NCI-H2029 treated with DMSO at 0.1 percent for 48 hours (cell line): ENCODE measurements at regions not wholly inside any gene's neighbourhood (a gene's known extent, or its start where the extent isn't known, plus 50 kb on each side); places are given as distances from the start of the nearest gene placed in this dataset.
"Not testable (repeated sequence)": the region's sequence is repeated elsewhere in the genome, so short reads cannot be mapped to it uniquely, and the experiment has no call there.

Source experiments
- DNase-seq: peaks from one replicate; lab custom pipeline; 2025; lab: John Stamatoyannopoulos, UW

DNA sequence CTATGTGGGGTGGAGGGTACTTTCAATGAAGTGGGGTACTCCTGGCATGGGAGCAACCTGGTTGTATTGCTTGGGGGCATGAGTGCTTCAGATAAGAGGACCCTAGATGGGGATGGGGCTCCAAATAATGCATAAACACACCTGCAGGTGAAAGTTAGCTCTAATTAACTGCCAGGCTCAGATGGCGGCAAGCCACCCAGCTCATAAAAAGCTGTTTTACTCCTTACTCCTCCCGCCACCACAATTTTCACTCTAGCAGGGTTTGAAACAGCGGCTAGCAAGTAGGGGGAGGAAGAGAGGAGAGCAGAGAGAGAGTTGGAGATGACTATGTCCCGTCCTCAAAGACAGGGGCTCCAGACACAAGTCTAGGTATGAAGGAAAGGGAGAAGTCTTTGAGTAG, 117.7 kb upstream of the WSCD1 start:
- no peak for DNase-seq

DNA sequence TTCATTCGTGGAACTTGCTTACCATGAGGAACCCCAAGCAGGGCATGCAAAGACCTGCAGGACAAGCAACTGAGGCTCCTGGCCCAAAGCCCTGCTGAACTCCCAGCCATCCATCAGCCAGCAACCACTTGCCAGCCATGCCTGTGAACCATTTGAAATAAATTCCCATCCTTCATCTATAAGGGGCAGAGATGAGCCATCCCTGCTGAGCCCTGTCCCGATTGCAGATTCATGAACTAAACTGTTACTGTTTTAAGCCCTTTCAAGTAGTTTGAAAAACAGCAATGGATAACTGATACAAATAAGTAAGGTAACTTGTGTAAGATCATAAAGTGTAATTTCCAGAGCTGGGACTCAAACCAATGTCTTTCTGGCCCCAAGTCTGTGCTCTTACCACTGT, 114.4 kb upstream of the WSCD1 start:
- DNase-seq, result no peak

DNA sequence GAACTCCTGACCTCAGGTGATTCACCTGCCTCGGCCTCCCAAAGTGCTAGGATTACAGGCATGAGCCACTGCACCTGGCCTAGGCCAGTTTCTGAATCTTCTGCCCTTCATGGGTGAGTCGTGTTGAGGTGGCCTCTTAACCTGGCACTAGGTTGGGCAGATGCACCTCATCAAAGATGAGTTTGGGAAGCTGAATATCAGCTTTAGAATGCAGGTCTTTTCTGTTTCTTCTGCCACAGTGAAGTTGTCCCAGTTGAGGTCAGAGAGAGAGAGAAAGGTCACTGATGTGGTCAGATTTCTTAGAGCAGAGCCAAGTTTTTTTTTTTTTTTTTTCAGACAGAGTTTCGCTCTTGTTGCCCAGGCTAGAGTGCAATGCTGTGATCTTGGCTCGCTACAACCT, 111.3 kb upstream of the WSCD1 start:
- no peak for DNase-seq

DNA sequence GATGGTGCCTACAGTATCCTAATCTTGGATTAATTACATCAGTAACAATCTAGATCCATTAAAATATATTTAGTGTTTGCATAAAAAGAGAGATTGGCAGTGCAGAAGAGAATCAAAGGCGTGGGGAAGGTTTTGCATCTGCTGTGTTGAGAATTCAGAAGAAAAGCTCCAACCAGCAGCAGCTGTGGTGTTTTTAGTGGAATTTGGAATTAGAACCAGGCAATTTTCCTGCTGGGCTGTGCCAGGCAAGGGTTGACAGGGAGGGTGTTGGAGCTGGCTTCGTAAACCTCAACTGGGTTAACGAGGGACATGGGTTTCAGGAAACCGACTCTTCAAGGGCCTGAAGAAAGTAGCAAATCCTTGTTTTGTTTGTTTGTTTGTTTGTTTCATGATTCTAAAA, 107.8 kb upstream of the WSCD1 start:
- DNase-seq, result no peak

DNA sequence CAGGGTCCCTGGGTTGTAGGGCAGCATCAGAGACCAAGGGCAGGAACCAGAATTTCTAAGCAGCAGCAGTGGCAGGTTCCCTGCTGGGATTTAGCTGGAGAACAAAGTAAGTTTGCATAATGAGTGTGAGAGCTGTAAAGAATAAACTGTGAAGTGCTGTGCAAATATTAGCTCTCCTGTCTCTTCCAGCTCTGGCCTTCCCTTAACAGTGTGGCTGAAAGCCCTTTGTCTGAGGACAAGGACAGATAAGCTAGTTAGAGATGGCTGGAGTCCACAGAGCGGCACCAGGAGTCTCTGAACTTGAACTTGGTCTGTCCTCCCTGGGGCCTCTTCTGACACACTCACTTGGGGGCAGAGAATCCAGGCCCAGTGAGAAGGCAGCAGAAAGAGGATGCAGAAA, 98.2 kb upstream of the WSCD1 start:
- peak; percentile 6 for DNase-seq

DNA sequence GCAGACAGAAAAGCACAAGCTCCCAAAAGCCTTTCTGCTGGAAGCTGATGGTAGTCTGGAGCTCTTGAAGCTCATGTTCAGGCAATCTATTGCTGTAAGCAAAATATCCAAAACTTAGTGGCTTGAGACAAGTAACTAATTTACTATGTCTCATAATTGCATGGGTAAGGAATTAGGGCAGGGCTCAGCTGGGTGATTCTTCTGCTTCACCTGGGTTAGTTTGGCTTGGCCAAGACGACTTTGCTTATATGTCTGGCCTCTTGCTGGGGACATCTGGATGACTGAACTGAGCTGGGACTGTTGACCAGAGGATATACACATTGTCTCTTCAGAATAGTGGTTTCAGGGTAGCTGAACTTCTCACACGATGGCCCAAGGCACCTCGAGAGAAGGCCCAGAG, 96.8 kb upstream of the WSCD1 start:
- no peak for DNase-seq

DNA sequence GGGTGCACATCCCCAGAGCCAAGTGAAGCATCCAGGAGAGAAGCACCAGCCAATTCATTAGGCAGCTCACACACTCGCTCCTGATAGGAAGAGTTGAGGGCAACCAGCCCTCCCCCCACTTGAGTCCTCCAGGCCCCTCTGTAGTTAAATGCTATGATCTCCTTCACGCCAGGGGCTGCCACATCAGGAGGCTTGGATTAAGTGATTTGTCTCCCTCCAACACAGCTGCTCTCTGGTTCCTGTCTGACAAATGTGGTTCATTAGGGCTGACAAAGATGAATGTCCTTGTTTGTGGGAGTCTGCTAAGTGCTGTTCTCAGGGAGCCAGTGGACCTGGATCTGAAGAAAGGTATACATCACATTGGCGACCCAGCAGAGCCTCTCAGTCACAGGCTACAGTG, 94.5 kb upstream of the WSCD1 start:
- DNase-seq, result no peak

DNA sequence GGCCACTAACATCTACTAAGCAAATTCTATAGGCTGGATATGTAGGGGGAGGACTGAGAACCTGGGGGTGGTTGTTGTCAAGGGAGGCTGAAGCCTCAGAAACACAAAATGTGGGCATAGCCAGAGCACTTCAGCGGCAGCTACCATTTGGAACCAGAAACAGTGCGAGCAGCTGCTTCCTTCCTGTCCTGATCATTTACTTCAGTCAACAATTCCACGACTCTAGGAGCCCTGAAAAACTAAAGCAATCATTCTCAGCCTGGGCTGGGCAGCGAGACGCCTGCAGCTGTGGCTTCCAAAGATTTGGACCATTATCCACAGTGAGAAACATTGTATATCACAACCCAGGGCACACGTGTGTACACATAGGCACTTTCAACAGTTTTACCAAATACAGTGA, 93.9 kb upstream of the WSCD1 start:
- no peak for DNase-seq

DNA sequence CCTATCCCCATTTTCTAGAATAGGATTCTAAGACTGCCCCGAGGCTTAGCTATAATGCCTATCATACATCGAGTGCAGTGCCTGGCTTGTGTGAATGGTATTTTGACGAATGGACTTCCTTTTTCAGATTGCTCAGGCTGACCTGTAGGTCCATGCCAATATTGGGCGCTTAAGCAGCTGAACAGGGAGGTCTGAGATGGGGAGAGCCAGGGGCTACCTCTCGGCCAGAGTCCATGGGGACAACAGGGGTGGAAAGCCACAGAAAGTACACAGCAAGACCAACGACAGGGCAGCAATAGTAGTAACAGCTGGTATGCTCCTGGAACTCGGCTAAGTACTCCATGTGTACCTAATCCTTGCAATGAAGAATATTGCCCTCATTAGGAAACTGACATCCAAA, 91.7 kb upstream of the WSCD1 start:
- no peak for DNase-seq

DNA sequence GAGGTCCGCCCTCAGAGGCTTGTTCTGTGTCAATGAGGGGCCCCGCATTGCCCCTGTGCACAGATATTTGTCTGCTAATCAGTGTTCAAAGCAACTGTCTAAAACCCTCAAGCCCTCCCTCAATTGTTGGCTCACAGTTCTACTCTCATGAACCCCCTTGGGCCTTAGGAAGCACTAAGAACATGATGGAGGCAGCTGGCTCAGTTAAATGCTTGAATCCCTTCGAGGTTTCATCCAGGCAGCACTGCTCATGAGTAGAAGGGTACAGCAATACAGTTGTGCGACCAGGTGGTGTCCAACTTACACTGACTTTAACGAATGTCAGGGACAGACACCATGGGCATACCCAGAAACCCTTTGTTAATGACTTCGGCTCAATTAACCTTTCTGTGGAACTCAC, 89.2 kb upstream of the WSCD1 start:
- DNase-seq, result no peak

DNA sequence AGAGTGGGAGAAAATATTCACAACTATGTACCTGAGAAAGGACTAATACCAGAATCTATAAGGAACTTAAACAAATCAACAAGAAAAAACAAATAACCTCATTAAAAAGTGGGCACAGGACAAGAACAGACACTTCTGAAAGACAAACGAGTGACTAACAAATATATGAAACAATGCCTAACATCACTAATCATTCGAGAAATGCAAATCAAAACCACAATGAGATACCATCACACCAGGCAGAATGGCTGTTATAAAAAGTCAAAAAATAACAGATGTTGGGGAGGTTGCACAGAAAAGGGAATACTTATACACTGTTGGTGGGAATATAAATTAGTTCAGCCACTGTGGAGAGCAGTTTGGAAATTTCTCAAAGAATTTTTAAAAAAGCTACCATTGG, 83.5 kb upstream of the WSCD1 start:
- no peak for DNase-seq

DNA sequence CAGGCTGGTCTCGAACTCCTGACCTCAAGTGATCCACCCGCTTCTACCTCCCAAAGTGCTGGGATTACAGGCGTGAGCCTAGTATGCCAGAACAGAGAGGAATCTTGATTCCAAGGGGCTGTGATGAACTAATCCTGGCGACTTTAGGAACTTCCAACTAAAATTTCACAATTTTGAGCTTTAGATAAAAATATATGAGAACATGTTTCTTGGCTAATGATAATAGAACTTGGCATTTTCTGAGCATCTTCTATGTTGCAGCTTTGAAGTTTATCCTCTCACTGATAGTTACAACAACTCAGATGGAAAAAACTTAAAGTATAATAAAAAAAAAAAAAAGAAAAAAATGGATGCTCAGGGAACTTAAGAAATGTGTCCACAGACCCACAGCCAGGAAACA, 69.8 kb upstream of the WSCD1 start:
- DNase-seq, result no peak

DNA sequence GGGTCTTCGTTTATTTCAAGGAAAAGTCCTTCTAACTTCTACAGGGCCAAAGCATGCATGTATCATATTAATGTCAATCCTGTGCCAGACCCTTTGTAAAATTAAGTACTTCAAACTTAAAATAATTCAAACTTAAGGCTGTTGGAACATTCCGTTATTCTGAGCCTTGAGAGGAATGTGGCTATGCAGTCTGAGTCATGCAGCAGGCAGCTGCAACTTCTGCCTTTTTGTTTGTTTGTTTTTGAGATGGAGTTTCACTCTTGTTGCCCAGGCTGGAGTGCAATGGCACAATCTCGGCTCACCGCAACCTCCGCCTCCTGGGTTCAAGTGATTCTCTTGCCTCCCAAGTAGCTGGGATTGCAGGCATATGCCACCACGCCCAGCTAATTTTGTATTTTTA, 67.0 kb upstream of the WSCD1 start:
- not testable (repeated sequence) for DNase-seq

DNA sequence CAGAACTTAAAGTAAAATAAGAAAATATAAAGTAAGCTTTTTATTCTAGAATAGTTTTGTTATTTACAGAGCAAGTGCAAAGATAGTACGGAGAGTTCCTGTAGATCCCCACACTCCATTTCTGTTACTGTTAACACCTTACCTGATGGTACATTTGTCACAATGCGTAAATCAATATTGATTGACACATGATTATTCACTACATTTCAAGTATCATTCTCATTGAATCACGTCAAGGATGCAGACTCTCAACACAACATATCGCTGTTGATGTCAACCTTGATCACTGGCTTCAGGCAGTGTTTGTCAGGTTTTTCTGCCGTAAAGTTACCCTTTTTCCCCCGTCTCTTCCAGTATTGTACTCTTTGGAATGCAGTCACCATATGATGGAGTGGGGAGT, 64.2 kb upstream of the WSCD1 start:
- DNase-seq, result no peak

DNA sequence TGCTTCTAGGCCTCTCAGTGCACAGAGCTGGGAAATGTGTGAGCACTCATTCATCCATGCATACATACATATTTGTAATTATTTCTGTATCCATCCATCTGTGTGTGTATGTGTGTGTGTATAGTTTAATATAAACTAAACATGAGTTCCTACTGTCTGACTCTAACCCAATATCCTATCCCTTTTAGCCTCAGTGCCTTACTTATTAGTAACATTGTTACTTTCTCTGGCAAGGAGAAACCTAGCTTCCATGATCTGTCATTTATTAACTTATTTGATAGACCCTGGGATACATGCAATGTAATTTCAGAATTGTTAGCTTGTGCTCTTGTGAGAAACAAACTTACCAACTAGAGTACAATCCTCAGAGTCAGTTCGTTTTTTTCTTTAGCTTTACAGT, 59.0 kb upstream of the WSCD1 start:
- no peak for DNase-seq

DNA sequence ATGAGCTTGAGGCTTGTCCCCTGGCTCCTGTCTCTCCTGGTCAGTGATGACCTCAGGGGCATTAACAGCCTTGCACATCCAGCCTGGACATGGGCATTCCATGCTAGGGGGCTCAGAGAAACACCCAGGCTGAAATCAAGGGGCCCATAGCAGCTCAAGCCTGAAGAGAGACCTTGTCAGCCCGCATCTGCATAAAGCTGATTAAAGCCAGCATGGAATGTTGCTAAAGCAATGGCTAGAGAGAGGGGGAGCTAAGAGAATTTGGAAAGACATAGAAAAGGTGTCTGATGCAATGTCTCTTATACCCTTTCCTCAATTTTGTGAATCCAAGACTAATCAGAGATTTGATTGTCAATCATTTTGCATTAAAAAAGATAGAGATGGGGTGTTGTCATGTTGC, 51.4 kb upstream of the WSCD1 start:
- no peak for DNase-seq

DNA sequence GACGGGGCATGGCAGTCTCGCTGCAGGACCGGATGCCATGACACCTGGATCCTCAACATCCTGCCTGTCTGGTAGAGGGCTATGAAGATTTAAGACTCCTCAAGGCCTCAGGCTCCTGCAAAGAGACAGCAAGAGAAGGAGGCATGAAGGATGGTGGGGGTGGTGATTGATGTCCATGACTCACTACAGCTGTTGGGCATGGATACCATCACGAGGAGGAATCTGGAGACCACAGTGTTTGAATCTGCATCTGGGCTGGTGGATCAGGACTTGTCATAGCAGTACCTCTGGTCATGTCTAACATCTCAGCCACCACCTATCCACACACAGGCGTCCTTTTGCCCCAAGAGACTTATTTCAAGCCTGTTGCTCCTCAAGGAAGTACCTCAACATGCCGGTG, 50.2 kb upstream of the WSCD1 start:
- DNase-seq, result no peak

DNA sequence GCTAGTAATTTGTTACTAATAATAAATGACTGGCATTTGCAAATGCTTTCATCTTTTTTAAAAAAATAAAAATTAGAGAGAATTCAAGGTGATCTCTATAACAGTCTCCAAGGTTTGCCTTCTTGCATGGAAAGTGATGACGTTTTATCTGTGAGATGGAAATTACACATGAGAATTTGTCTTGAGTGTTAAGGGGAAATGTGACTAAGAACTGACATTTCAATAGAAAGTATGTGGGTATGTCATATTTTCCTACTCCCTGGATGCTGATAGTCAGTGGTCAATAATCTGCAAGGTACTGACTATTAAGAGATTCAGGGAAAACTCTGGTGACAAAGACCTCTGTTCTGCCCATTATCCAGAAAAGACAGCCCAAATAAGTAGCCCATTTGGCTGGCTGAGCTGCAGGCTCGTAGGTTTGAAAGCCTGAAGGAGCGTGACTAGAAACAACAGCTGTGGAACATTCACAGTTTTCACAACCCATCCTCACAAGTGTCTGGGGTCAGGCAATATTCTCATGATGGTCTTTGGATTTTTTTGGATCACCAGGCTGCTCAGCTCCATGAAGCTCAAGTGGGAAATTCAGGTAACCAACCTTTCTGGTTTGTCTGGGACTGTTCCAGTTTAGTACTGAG, 49.7 kb upstream of the WSCD1 start:
- no peak for DNase-seq
